A673 (cell line): ENCODE measurements at regions not wholly inside any gene's neighbourhood (a gene's known extent, or its start where the extent isn't known, plus 50 kb on each side); places are given as distances from the start of the nearest gene placed in this dataset.

Source experiments
- CTCF ChIP-seq: fragments of 300-800, 200-600 bp; sonication (generic); conservative IDR thresholded peaks from 2 replicates; pipeline ENCODE4 v1.5.1; 2017; ENCODE audit warnings: low read depth, mild to moderate bottlenecking, antibody characterized with exemption, low read length, moderate library complexity, mixed read lengths
- EZH2 ChIP-seq: fragments of 200-600 bp; sonication (generic); IDR thresholded peaks from 2 replicates; pipeline ENCODE4 v1.6.1; 2017; ENCODE audit warnings: borderline replicate concordance, low read depth, mild to moderate bottlenecking, mixed read lengths, antibody characterized with exemption, low read length; ENCODE audit not compliant: poor library complexity, severe bottlenecking

- TF ChIP-seq CTCF (no peak), EZH2 (no peak)
These were observed 186.8 kb upstream of the TMTC1 start for GRCh38 chr12:29970501-29970900.
